SK-N-SH treated with all-trans-retinoic acid at 6 μM for 48 hours (cell line): ENCODE measurements at regions not wholly inside any gene's neighbourhood (a gene's known extent, or its start where the extent isn't known, plus 50 kb on each side); places are given as distances from the start of the nearest gene placed in this dataset.

Source experiments
- ATAC-seq: fragments of 200-7000 bp; cut with Tn5 transposase; 3 replicates; pipeline ENCODE4 v1.9.1; 2020; ENCODE audit warnings: mild to moderate bottlenecking, moderate library complexity
- ARNTL ChIP-seq: fragments of 450-650 bp; formaldehyde crosslinking; IDR thresholded peaks from 2 replicates; pipeline ENCODE4 v1.5.0; 2020; ENCODE audit warnings: low read depth, mild to moderate bottlenecking, moderate library complexity, borderline replicate concordance
- BACH2 ChIP-seq: fragments of 250-450 bp; sonication (Bioruptor Pico); IDR thresholded peaks from 2 replicates; pipeline ENCODE4 v1.9.0; 2021; ENCODE audit warnings: mild to moderate bottlenecking, borderline replicate concordance
- CSDC2 ChIP-seq: fragments of 250-450 bp; sonication (Bioruptor Pico); IDR thresholded peaks from 2 replicates; pipeline ENCODE4 v1.5.0; 2020; ENCODE audit warnings: mild to moderate bottlenecking, moderate library complexity
- CSRNP3 ChIP-seq: fragments of 250-450 bp; sonication (Bioruptor Pico); IDR thresholded peaks from 2 replicates; pipeline ENCODE4 v1.5.1; 2021; ENCODE audit warnings: mild to moderate bottlenecking, moderate library complexity
- ESRRG ChIP-seq: fragments of 250-450 bp; sonication (Bioruptor Pico); IDR thresholded peaks from 2 replicates; pipeline ENCODE4 v1.6.1; 2021; ENCODE audit warnings: mild to moderate bottlenecking
- GLIS3 ChIP-seq: fragments of 250-450 bp; sonication (Bioruptor Pico); IDR thresholded peaks from 2 replicates; pipeline ENCODE4 v1.5.0; 2020; ENCODE audit warnings: mild to moderate bottlenecking, moderate library complexity
- ISL1 ChIP-seq: fragments of 250-450 bp; sonication (Bioruptor Pico); IDR thresholded peaks from 2 replicates; pipeline ENCODE4 v2.1.2; 2022; ENCODE audit warnings: mild to moderate bottlenecking, moderate library complexity
- OSR1 ChIP-seq: fragments of 250-450 bp; sonication (Bioruptor Pico); IDR thresholded peaks from 2 replicates; pipeline ENCODE4 v1.8.0; 2022; ENCODE audit warnings: moderate library complexity, mild to moderate bottlenecking, inconsistent platforms
- PATZ1 ChIP-seq: fragments of 250-450 bp; sonication (Bioruptor Pico); IDR thresholded peaks from 2 replicates; pipeline ENCODE4 v1.8.0; 2020; ENCODE audit warnings: mild to moderate bottlenecking, moderate library complexity, borderline replicate concordance
- POU6F1 ChIP-seq: fragments of 250-450 bp; sonication (Bioruptor Pico); IDR thresholded peaks from 2 replicates; pipeline ENCODE4 v1.8.0; 2021; ENCODE audit warnings: low read depth, mild to moderate bottlenecking, moderate library complexity, borderline replicate concordance
- PPARA ChIP-seq: fragments of 250-450 bp; sonication (Bioruptor Pico); IDR thresholded peaks from 2 replicates; pipeline ENCODE4 v1.5.0; 2020; ENCODE audit warnings: mild to moderate bottlenecking, borderline replicate concordance
- TCF4 ChIP-seq: fragments of 250-450 bp; sonication (Bioruptor Pico); IDR thresholded peaks from 2 replicates; pipeline ENCODE4 v1.8.0; 2021; ENCODE audit warnings: mild to moderate bottlenecking, moderate library complexity, borderline replicate concordance
- TOX ChIP-seq: fragments of 250-450 bp; sonication (Bioruptor Pico); IDR thresholded peaks from 2 replicates; pipeline ENCODE4 v1.8.0; 2021; ENCODE audit warnings: mild to moderate bottlenecking, moderate library complexity, borderline replicate concordance
- ZC3H10 ChIP-seq: fragments of 250-450 bp; sonication (Bioruptor Pico); IDR thresholded peaks from 2 replicates; pipeline ENCODE4 v1.5.1; 2021; ENCODE audit warnings: mild to moderate bottlenecking, moderate library complexity
- ZFP3 ChIP-seq: fragments of 250-450 bp; sonication (Bioruptor Pico); IDR thresholded peaks from 2 replicates; pipeline ENCODE4 v1.5.0; 2020; ENCODE audit warnings: mild to moderate bottlenecking, moderate library complexity
- ZFP30 ChIP-seq: fragments of 450-650 bp; formaldehyde crosslinking; IDR thresholded peaks from 2 replicates; pipeline ENCODE4 v1.5.0; 2022; ENCODE audit warnings: mild to moderate bottlenecking, moderate library complexity
- ZNF565 ChIP-seq: fragments of 450-650 bp; formaldehyde crosslinking; conservative IDR thresholded peaks from 2 replicates; pipeline ENCODE4 v1.5.0; 2020; ENCODE audit warnings: low read depth, mild to moderate bottlenecking, moderate library complexity
- ZNF70 ChIP-seq: fragments of 450-650 bp; formaldehyde crosslinking; IDR thresholded peaks from 2 replicates; pipeline ENCODE4 v1.5.0; 2020; ENCODE audit warnings: mild to moderate bottlenecking, moderate library complexity
- ZNF8 ChIP-seq: fragments of 450-650 bp; formaldehyde crosslinking; IDR thresholded peaks from 2 replicates; pipeline ENCODE4 v1.5.0; 2020; ENCODE audit warnings: mild to moderate bottlenecking, moderate library complexity
- TF ChIP-seq, protein P1 (sequence below): fragments of 250-450 bp; sonication (Bioruptor Pico); IDR thresholded peaks from 2 replicates; pipeline ENCODE4 v1.5.0; 2020; ENCODE audit warnings: mild to moderate bottlenecking, moderate library complexity
- TF ChIP-seq, protein P2 (sequence below): fragments of 250-450 bp; sonication (Bioruptor Pico); IDR thresholded peaks from 2 replicates; pipeline ENCODE4 v1.5.1; 2020; ENCODE audit warnings: low read depth, mild to moderate bottlenecking, moderate library complexity

- no peak for TF ChIP-seq ZNF565
- no peak for TF ChIP-seq ESRRG (CRISPR knock-in tag)
- no peak for TF ChIP-seq OSR1 (CRISPR knock-in tag)
- no peak for TF ChIP-seq ISL1
- no peak for ATAC-seq
These were observed 339.4 kb downstream of the CDH11 start for GRCh38 chr16:64782484-64782883.

GRCh38 chr16:64780445-64780844 is 341.4 kb downstream of the CDH11 start:
- peak; percentile 49 for ATAC-seq
- TF ChIP-seq ARNTL (CRISPR knock-in tag): no peak
- TF ChIP-seq ZNF70 (CRISPR knock-in tag): no peak
- peak; percentile 85; the same call in 1 of the 2 replicates for TF ChIP-seq CSRNP3 (CRISPR knock-in tag)
- peak; percentile 75; the same call in 1 of the 2 replicates for TF ChIP-seq ZFP3
- no peak for TF ChIP-seq ZNF8 (CRISPR knock-in tag)
- TF ChIP-seq ISL1: peak; percentile 100
- TF ChIP-seq PPARA: no peak
- TF ChIP-seq, protein P1, sequence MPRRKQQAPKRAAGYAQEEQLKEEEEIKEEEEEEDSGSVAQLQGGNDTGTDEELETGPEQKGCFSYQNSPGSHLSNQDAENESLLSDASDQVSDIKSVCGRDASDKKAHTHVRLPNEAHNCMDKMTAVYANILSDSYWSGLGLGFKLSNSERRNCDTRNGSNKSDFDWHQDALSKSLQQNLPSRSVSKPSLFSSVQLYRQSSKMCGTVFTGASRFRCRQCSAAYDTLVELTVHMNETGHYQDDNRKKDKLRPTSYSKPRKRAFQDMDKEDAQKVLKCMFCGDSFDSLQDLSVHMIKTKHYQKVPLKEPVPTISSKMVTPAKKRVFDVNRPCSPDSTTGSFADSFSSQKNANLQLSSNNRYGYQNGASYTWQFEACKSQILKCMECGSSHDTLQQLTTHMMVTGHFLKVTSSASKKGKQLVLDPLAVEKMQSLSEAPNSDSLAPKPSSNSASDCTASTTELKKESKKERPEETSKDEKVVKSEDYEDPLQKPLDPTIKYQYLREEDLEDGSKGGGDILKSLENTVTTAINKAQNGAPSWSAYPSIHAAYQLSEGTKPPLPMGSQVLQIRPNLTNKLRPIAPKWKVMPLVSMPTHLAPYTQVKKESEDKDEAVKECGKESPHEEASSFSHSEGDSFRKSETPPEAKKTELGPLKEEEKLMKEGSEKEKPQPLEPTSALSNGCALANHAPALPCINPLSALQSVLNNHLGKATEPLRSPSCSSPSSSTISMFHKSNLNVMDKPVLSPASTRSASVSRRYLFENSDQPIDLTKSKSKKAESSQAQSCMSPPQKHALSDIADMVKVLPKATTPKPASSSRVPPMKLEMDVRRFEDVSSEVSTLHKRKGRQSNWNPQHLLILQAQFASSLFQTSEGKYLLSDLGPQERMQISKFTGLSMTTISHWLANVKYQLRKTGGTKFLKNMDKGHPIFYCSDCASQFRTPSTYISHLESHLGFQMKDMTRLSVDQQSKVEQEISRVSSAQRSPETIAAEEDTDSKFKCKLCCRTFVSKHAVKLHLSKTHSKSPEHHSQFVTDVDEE: peak; percentile 97
- TF ChIP-seq TOX (CRISPR knock-in tag): no peak
- TF ChIP-seq ESRRG (CRISPR knock-in tag): peak; percentile 82
- TF ChIP-seq ZNF565: no peak
- peak; percentile 71; the same call in 1 of the 2 replicates for TF ChIP-seq ZC3H10 (CRISPR knock-in tag)
- no peak for TF ChIP-seq BACH2 (CRISPR knock-in tag)
- TF ChIP-seq, protein P2, sequence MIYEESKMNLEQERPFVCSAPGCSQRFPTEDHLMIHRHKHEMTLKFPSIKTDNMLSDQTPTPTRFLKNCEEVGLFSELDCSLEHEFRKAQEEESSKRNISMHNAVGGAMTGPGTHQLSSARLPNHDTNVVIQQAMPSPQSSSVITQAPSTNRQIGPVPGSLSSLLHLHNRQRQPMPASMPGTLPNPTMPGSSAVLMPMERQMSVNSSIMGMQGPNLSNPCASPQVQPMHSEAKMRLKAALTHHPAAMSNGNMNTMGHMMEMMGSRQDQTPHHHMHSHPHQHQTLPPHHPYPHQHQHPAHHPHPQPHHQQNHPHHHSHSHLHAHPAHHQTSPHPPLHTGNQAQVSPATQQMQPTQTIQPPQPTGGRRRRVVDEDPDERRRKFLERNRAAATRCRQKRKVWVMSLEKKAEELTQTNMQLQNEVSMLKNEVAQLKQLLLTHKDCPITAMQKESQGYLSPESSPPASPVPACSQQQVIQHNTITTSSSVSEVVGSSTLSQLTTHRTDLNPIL: peak; percentile 97
- TF ChIP-seq TCF4 (CRISPR knock-in tag): peak; percentile 80
- TF ChIP-seq PATZ1: peak; percentile 82; the same call in 1 of the 2 replicates
- peak; percentile 94 for TF ChIP-seq GLIS3
- peak; percentile 80; the same call in 1 of the 2 replicates for TF ChIP-seq POU6F1 (CRISPR knock-in tag)

DNA sequence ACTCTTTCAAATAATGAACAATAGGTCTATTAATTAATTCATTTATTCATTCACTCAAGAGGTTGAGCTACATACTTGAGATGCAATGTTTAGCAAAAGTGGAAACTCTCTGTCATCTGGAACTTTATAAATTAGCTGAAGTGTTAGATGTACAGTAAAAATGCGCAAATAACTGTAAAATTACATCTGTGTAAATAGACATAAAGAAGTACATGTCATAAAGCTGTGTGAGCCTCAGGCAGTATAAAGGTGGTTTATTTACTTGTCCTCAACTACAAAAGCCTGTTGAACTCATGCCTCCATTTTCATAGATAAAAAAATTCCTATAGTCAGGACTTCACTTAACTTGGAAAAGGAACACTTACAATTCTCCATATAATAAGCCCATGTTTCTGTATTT is 343.1 kb downstream of the CDH11 start:
- TF ChIP-seq, protein P2: no peak
- no peak for TF ChIP-seq ZNF565
- TF ChIP-seq ZFP30 (CRISPR knock-in tag): no peak
- TF ChIP-seq, protein P1: no peak
- TF ChIP-seq ISL1: no peak
- TF ChIP-seq CSDC2 (CRISPR knock-in tag): no peak
- no peak for TF ChIP-seq ZFP3
- TF ChIP-seq ARNTL (CRISPR knock-in tag): no peak
- TF ChIP-seq GLIS3: no peak
- no peak for TF ChIP-seq TOX (CRISPR knock-in tag)
- no peak for TF ChIP-seq ZNF70 (CRISPR knock-in tag)
- no peak for TF ChIP-seq ZNF8 (CRISPR knock-in tag)
- ATAC-seq: no peak
